ENCODE measurements at regions not wholly inside any gene's neighbourhood (a gene's known extent, or its start where the extent isn't known, plus 50 kb on each side); places are given as distances from the start of the nearest gene placed in this dataset.
A peak's percentile ranks its signal among the peaks of the same experiment; 100 is the strongest.
"Not testable (repeated sequence)": the region's sequence is repeated elsewhere in the genome, so short reads cannot be mapped to it uniquely, and the experiment has no call there.

DNA sequence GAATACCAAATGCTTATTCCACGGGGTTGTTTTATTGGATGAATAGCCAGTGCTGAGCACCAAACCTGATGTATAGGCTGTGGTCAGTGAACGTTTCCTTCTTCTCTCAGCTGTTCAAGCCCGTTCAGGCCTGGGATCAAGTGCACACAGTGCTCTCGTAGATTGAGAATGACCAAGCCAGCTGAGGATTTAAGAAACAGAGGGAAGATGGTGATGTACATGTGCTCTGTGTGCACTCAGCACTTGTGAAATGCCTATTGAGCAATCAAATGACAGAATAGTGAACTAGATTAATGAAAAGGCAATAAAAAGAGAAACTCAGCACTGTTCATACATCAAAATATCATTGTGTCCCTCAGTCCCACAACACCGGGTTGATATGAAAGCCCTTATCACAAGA is 302.5 kb downstream of the BMPER start:
- DNase-seq (ENCODE audit: extremely low read depth, low read depth, low spot score) = no peak

- DNase-seq (ENCODE audit: extremely low read depth, low read depth, low spot score) = no peak
These were observed 303.7 kb downstream of the BMPER start for GRCh38 chr7:34208878-34209621.

DNA sequence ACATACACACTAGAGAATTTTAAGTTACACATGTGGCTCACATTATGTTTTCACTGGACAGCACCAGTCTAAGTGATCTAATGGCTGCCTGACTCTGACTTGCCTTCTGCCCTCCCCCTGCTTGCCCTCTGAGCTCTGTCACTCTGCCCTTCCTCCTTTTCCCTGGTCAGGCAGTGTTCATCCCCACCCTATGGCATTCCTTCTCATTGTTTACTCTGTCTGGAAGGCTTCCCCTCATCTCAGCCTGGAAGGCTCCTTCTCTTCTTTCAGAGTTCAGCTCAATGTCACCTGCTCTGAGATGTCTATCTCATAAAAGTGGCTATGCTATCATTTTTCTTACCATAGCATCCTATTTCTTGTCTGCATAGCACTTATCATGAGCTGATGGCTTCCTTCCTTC is 305.7 kb downstream of the BMPER start:
- no peak for DNase-seq (ENCODE audit: extremely low read depth, low read depth, low spot score)

- no peak for DNase-seq (ENCODE audit: extremely low read depth, low read depth, low spot score)
These were observed 312.6 kb downstream of the BMPER start for GRCh38 chr7:34217972-34218371.

DNA sequence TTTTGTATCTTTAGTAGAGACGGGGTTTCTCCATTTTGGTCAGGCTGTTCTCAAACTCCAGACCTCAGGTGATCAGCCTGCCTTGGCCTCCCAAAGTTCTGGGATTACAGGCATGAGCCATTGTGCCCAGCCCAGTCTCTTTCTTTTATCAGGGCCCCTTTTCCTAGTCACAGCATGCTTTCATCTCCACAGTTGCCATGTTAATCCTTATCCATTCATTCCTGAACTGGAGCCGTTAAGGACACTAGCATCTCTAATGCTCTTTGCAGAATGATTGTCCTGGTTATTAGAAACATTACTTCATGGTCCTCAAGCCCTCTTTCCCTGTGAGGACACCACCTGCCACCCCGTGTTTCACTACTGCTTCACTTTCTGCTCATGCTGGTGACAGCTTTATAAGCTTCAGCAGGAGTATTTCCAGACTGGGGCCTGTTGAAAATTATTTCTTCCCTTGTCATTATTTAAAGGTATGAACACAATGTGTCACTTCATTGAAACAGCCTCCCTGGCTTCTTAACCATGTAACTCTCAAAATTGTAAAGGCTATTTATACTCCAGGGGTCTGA is 313.9 kb downstream of the BMPER start:
- DNase-seq (ENCODE audit: extremely low read depth, low read depth, low spot score) = no peak

- DNase-seq (ENCODE audit: extremely low read depth, low read depth, low spot score) = peak; percentile 1
These were observed 315.3 kb downstream of the BMPER start for GRCh38 chr7:34220506-34221185.

DNA sequence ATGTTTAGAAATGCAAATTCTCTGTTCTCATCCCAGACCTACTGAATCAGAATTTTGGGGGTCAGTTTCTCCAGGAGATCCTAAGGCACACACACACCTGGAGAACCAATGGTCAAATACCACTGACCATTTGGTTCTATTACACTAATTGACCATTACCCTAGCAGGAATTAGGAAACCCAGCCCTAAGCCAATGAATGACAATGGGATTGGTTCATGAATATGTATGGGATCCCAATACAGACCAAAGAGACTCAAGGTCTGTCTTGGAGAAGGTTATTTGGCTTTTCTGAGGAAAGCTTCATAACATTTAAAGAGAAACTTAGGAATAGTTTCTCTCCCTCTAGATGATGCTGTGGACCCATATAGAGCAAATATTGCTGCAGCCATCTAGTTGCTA is 317.0 kb downstream of the BMPER start:
- DNase-seq (ENCODE audit: extremely low read depth, low read depth, low spot score) = no peak

GRCh38 chr7:34222722-34223121 is 317.4 kb downstream of the BMPER start:
- DNase-seq (ENCODE audit: extremely low read depth, low read depth, low spot score) = no peak

DNA sequence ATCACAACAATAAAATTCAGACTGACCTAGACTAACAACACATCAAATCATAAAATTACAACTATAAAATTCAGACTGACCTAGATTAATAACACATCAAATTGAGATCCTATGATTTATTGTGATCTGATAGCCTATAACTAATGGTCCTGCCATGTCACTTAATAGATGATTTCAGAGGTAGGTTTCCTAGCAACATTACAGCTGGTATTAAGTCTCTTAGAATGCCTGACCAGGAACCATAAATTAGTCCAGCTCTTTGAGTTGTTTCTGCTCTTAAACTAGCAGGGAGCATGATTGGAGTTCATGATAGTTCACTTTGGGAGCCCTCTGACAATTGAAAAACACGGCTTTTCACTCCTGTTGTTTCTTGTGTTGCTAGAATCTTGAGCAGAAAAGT is 318.9 kb downstream of the BMPER start:
- DNase-seq (ENCODE audit: extremely low read depth, low read depth, low spot score) = no peak

DNA sequence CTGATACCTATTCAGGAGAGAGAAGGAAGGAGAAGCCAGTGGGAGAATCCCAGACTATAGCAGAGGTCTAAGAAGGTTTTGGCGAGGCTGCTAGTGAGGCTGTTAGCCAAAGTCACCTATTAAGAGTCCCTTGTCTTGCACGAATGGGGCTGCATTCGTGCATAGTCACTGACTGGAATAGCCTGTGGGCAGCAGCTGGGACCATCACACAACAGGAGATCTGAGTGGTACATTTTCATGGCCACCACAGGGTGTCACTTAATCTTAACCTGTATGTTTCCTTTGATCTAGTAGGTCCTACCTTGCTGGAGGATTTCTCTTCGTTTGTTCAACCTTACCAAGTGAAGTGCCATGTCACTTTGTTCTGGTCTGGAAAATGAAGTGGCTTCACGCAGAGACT is 319.9 kb downstream of the BMPER start:
- DNase-seq (ENCODE audit: extremely low read depth, low read depth, low spot score) = no peak

- peak; percentile 22 for DNase-seq (ENCODE audit: extremely low read depth, low read depth, low spot score)
These were observed 322.2 kb downstream of the BMPER start for GRCh38 chr7:34227525-34227924.

DNA sequence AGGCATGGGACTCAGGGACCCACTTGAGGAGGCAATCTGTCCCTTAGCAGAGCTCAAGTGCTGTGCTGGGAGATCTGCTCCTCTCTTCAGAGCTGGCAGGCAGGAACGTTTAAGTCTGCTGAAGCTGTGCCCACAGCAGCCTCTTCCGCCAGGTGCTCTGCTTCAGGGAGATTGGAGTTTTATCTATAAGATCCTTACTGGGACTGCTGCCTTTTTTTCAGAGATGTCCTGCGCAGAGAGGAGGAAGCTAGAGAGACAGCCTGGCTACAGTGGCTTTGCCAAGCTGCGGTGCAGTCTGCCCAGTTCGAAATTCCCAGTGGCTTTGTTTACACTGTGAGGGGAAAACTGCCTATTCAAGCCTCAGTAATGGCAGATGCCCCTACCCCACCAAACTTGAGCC is 329.8 kb downstream of the BMPER start:
- not testable (repeated sequence) for DNase-seq (ENCODE audit: extremely low read depth, low read depth, low spot score)

DNA sequence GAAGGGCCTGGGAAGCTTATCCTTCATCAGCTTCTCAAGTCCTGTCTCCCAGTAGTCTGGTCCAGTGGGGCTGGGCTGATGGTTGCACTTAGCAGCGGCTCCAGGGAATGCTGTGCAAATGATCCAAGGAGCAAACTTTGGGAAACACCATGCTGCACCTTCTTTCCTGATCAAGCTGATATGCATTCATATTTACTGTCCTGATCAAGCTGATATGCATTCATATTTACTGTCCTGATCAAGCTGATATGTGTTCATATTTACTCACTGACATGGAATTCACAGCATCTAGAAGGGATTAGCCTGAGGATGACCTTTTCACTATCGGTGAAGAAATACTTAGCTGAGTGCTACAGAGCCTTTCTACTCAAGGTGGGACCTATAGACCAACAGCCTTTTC is 330.7 kb downstream of the BMPER start:
- no peak for DNase-seq (ENCODE audit: extremely low read depth, low read depth, low spot score)

DNA sequence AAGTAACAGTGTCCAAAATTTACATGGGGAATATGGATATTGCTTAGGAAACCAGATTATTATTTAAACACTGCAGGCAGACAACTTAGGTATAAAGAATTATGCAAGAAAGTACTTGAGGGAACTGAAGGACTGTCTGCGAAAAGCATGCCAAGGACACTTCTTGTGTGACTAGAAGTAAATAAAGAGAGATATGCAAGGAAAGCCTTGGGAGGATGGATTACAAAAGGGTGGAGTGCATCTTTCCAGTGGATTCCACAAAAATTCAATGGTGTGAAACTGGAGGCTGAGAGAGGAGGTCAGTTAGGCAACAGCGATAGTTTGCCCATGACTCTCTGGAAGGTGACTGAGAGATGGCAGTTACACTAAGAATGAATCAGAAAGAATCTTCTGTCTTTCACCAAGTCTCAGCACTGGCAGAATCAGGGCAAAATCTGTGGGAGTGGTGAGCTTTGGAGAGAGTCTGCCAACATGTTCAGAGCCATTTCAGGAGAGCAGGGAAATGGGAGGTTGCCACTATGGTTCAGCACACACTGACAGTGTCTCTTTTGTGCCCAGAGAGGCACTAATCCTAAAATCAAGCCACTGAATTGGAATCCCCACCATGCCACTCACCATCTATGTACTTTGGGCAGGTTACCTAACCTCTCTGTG is 331.6 kb downstream of the BMPER start:
- no peak for DNase-seq (ENCODE audit: extremely low read depth, low read depth, low spot score)

DNA sequence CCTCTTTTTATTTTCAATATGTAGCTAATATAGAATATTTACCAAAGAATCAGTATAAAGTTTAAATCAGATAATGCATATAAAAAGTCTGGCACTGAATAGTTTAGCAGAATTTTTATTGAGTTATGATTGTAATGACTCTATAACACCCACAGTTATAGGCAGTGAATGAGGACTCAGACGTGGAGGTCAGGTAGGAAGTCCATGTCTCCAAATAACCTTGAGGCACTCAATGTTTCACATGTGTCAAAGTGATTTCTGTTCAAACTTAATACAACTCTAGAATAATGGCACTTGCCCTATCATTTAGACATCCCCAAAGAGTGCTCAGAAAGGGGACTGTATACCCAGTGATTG is 332.1 kb downstream of the BMPER start:
- DNase-seq (ENCODE audit: extremely low read depth, low read depth, low spot score) = no peak

GRCh38 chr7:34240417-34240816 is 335.1 kb downstream of the BMPER start:
- DNase-seq (ENCODE audit: extremely low read depth, low read depth, low spot score) = no peak

DNA sequence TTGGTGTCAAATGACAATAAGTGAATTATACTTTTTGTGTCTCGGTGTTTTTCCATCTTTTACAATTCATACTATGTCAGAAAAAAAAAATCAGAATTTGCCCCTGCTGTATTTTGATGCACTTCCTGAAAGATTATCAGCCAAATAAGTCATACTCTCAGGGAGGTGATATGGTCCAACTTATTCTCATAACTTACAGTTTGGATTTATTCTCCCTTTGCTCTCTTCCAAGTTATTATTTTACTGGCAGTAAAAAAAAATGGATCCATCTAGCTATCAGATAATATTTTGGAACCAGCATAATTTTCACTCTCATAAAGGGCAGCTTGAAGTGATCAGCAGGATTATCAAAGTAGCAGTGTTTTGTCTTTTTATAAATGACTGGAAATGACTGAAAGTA is 337.1 kb downstream of the BMPER start:
- no peak for DNase-seq (ENCODE audit: extremely low read depth, low read depth, low spot score)

DNA sequence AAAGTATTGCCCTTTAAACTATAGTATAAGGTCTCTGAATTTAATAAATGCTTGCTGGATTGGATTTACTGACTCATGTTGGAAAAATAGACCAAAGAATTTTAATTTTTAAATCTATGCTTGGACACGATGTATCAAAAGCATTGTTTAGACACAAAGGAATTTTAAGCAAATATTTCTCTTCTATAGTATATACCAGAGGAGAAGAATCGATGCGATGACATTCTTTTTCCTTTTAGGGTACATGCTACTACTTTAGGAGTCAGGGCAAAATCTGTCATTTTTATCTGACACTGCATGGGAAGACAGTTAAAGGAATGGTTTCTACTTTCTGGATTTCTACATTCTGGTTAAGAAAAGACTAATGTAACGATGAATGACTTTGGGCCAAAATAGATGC is 339.9 kb downstream of the BMPER start:
- no peak for DNase-seq (ENCODE audit: extremely low read depth, low read depth, low spot score)

GRCh38 chr7:34247468-34247867 is 342.1 kb downstream of the BMPER start:
- DNase-seq (ENCODE audit: extremely low read depth, low read depth, low spot score) = no peak

DNA sequence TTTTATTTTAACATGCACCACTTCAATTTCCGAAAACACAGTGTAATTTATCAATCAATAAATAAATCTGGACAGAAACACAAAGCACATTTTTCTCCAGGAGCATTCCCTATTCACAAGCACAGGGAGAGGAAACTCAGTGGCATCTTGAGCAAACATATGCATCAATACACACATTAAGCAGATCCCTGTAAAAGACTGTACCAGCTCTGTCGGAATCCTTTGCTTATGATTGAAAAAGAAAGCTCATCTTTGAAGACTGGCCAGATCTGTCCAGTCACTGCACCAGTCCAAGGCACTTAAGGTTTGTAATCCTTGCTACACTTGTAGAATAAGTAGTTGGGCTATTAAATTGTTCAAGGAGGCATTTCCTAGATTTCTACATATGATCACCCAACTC is 343.9 kb downstream of the BMPER start:
- DNase-seq (ENCODE audit: extremely low read depth, low read depth, low spot score) = no peak

GRCh38 chr7:34260279-34260678 is 354.9 kb downstream of the BMPER start:
- DNase-seq (ENCODE audit: extremely low read depth, low read depth, low spot score) = no peak

GRCh38 chr7:34263168-34263567 is 357.8 kb downstream of the BMPER start:
- DNase-seq (ENCODE audit: extremely low read depth, low read depth, low spot score) = no peak
